NT2/D1 (cell line): ENCODE measurements at regions not wholly inside any gene's neighbourhood (a gene's known extent, or its start where the extent isn't known, plus 50 kb on each side); places are given as distances from the start of the nearest gene placed in this dataset.

ENCODE experiments used
- DNase-seq: peaks from one replicate; pipeline ENCODE4 v3.0.0-alpha.2; 2011; ENCODE audit warnings: low read depth, low spot score
- H3K27me3 ChIP-seq: 2 replicates; pipeline ENCODE4 v1.6.0; 2011; ENCODE audit warnings: mild to moderate bottlenecking; ENCODE audit not compliant: insufficient read length, insufficient read depth
- H3K36me3 ChIP-seq: 2 replicates; pipeline ENCODE4 v1.6.1; 2011; ENCODE audit warnings: mild to moderate bottlenecking, low read length, mixed read lengths; ENCODE audit not compliant: insufficient read depth, insufficient read length
- H3K4me1 ChIP-seq: 2 replicates; pipeline ENCODE4 v1.5.1; 2011; ENCODE audit not compliant: insufficient read depth, insufficient read length
- H3K4me3 ChIP-seq: 2 replicates; pipeline ENCODE4 v1.5.1; 2011; ENCODE audit warnings: low read depth; ENCODE audit not compliant: insufficient read length
- H3K9ac ChIP-seq: 2 replicates; pipeline ENCODE4 v1.6.0; 2011; ENCODE audit warnings: low read depth; ENCODE audit not compliant: insufficient read length
- H3K9me3 ChIP-seq: 2 replicates; pipeline ENCODE4 v1.5.1; 2011; ENCODE audit warnings: mild to moderate bottlenecking, low read length; ENCODE audit not compliant: insufficient read depth
- SUZ12 ChIP-seq: IDR thresholded peaks from 2 replicates; pipeline ENCODE4 v1.6.1; 2011; ENCODE audit not compliant: insufficient read length, insufficient read depth; ENCODE audit errors: extremely low read depth
- YY1 ChIP-seq: IDR thresholded peaks from 2 replicates; pipeline ENCODE4 v1.6.1; 2011; ENCODE audit not compliant: insufficient read length, insufficient read depth
- ZNF274 ChIP-seq: IDR thresholded peaks from 2 replicates; pipeline ENCODE4 v1.6.1; 2011; ENCODE audit warnings: mild to moderate bottlenecking, low read depth, low read length

DNA sequence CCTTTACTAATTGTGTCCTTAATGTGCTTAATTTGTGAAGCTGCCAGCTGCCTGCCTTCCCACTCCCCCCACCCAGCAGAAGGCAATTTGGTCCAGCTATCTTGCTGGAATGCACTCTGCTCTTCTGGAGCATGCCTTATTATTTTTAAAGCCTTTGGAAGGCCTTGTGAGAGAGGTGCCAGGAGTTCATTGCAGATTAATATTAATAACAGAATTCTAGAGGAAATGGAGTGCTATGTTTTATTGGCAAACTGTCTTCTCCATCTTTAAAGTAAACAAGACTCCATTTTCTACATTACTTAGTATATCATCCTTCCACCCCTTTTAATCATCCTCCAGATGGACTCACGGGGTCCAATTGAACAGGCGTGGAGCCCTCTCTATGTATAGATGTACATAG is 50.8 kb upstream of the ZNF32 start:
- Histone ChIP-seq H3K4me3 (no peak overlapping the region), H3K36me3 (no peaks in the 10 kb centered on the region), H3K4me1 (no peaks in the 10 kb centered on the region), H3K9ac (no peak overlapping the region), H3K27me3 (no peaks in the 10 kb centered on the region), H3K9me3 (no peaks in the 10 kb centered on the region)
- DNase-seq, result no peak
- TF ChIP-seq ZNF274 (no peak), SUZ12 (no peak), YY1 (no peak)
